ENCODE measurements at regions not wholly inside any gene's neighbourhood (a gene's known extent, or its start where the extent isn't known, plus 50 kb on each side); places are given as distances from the start of the nearest gene placed in this dataset.
"Not testable (repeated sequence)": the region's sequence is repeated elsewhere in the genome, so short reads cannot be mapped to it uniquely, and the experiment has no call there.

- DNase-seq; H3K27me3 ChIP-seq (replicated peaks; ENCODE audit: control insufficient read depth, insufficient read depth, low read length, poor library complexity, severe bottlenecking); H3K36me3 ChIP-seq (ENCODE audit: control insufficient read depth, insufficient read depth, low read length); H3K27ac ChIP-seq (ENCODE audit: insufficient read depth, low read length, poor library complexity, severe bottlenecking); H3K4me1 ChIP-seq (ENCODE audit: control insufficient read depth, insufficient read depth, low read length, poor library complexity, severe bottlenecking); H3K4me3 ChIP-seq (ENCODE audit: insufficient read depth, low read depth, low read length, poor library complexity, severe bottlenecking); H3K9me3 ChIP-seq (ENCODE audit: control insufficient read depth, low read length): not testable (repeated sequence)
Measured at GRCh38 chr15:20017581-20017980, 524.0 kb downstream of the GOLGA6L6 start.

GRCh38 chr15:20016941-20017340 lies 524.7 kb downstream of the GOLGA6L6 start:
- not testable (repeated sequence) for H3K36me3 ChIP-seq (ENCODE audit: control insufficient read depth, insufficient read depth, low read length); H3K9me3 ChIP-seq (ENCODE audit: control insufficient read depth, low read length); H3K27ac ChIP-seq (ENCODE audit: insufficient read depth, low read length, poor library complexity, severe bottlenecking); H3K4me1 ChIP-seq (ENCODE audit: control insufficient read depth, insufficient read depth, low read length, poor library complexity, severe bottlenecking); H3K4me3 ChIP-seq (ENCODE audit: insufficient read depth, low read depth, low read length, poor library complexity, severe bottlenecking); DNase-seq; H3K27me3 ChIP-seq (replicated peaks; ENCODE audit: control insufficient read depth, insufficient read depth, low read length, poor library complexity, severe bottlenecking)

- H3K9me3 ChIP-seq (ENCODE audit: control insufficient read depth, low read length); H3K27ac ChIP-seq (ENCODE audit: insufficient read depth, low read length, poor library complexity, severe bottlenecking); DNase-seq; H3K4me1 ChIP-seq (ENCODE audit: control insufficient read depth, insufficient read depth, low read length, poor library complexity, severe bottlenecking); H3K4me3 ChIP-seq (ENCODE audit: insufficient read depth, low read depth, low read length, poor library complexity, severe bottlenecking); H3K27me3 ChIP-seq (replicated peaks; ENCODE audit: control insufficient read depth, insufficient read depth, low read length, poor library complexity, severe bottlenecking); H3K36me3 ChIP-seq (ENCODE audit: control insufficient read depth, insufficient read depth, low read length): not testable (repeated sequence)
Measured at GRCh38 chr15:20012837-20013236, 528.8 kb downstream of the GOLGA6L6 start.

GRCh38 chr15:20010759-20011158 lies 530.8 kb downstream of the GOLGA6L6 start:
- not testable (repeated sequence) for H3K27ac ChIP-seq (ENCODE audit: insufficient read depth, low read length, poor library complexity, severe bottlenecking); H3K27me3 ChIP-seq (replicated peaks; ENCODE audit: control insufficient read depth, insufficient read depth, low read length, poor library complexity, severe bottlenecking); H3K36me3 ChIP-seq (ENCODE audit: control insufficient read depth, insufficient read depth, low read length); H3K4me1 ChIP-seq (ENCODE audit: control insufficient read depth, insufficient read depth, low read length, poor library complexity, severe bottlenecking); H3K9me3 ChIP-seq (ENCODE audit: control insufficient read depth, low read length); H3K4me3 ChIP-seq (ENCODE audit: insufficient read depth, low read depth, low read length, poor library complexity, severe bottlenecking); DNase-seq

- not testable (repeated sequence) for H3K9me3 ChIP-seq (ENCODE audit: control insufficient read depth, low read length); H3K4me1 ChIP-seq (ENCODE audit: control insufficient read depth, insufficient read depth, low read length, poor library complexity, severe bottlenecking); DNase-seq; H3K27ac ChIP-seq (ENCODE audit: insufficient read depth, low read length, poor library complexity, severe bottlenecking); H3K27me3 ChIP-seq (replicated peaks; ENCODE audit: control insufficient read depth, insufficient read depth, low read length, poor library complexity, severe bottlenecking); H3K36me3 ChIP-seq (ENCODE audit: control insufficient read depth, insufficient read depth, low read length); H3K4me3 ChIP-seq (ENCODE audit: insufficient read depth, low read depth, low read length, poor library complexity, severe bottlenecking)
Measured at GRCh38 chr15:20009619-20010018, 532.0 kb downstream of the GOLGA6L6 start.

GRCh38 chr15:20007338-20007737 lies 534.3 kb downstream of the GOLGA6L6 start:
- not testable (repeated sequence) for H3K4me3 ChIP-seq (ENCODE audit: insufficient read depth, low read depth, low read length, poor library complexity, severe bottlenecking); H3K36me3 ChIP-seq (ENCODE audit: control insufficient read depth, insufficient read depth, low read length); H3K4me1 ChIP-seq (ENCODE audit: control insufficient read depth, insufficient read depth, low read length, poor library complexity, severe bottlenecking); DNase-seq; H3K27me3 ChIP-seq (replicated peaks; ENCODE audit: control insufficient read depth, insufficient read depth, low read length, poor library complexity, severe bottlenecking); H3K27ac ChIP-seq (ENCODE audit: insufficient read depth, low read length, poor library complexity, severe bottlenecking); H3K9me3 ChIP-seq (ENCODE audit: control insufficient read depth, low read length)

- H3K4me1 ChIP-seq (ENCODE audit: control insufficient read depth, insufficient read depth, low read length, poor library complexity, severe bottlenecking); DNase-seq; H3K4me3 ChIP-seq (ENCODE audit: insufficient read depth, low read depth, low read length, poor library complexity, severe bottlenecking); H3K36me3 ChIP-seq (ENCODE audit: control insufficient read depth, insufficient read depth, low read length); H3K9me3 ChIP-seq (ENCODE audit: control insufficient read depth, low read length); H3K27me3 ChIP-seq (replicated peaks; ENCODE audit: control insufficient read depth, insufficient read depth, low read length, poor library complexity, severe bottlenecking); H3K27ac ChIP-seq (ENCODE audit: insufficient read depth, low read length, poor library complexity, severe bottlenecking): not testable (repeated sequence)
Measured at GRCh38 chr15:20003471-20003870, 538.1 kb downstream of the GOLGA6L6 start.

GRCh38 chr15:20002560-20002959 lies 539.0 kb downstream of the GOLGA6L6 start:
- DNase-seq; H3K4me1 ChIP-seq (ENCODE audit: control insufficient read depth, insufficient read depth, low read length, poor library complexity, severe bottlenecking); H3K36me3 ChIP-seq (ENCODE audit: control insufficient read depth, insufficient read depth, low read length); H3K27ac ChIP-seq (ENCODE audit: insufficient read depth, low read length, poor library complexity, severe bottlenecking); H3K27me3 ChIP-seq (replicated peaks; ENCODE audit: control insufficient read depth, insufficient read depth, low read length, poor library complexity, severe bottlenecking); H3K9me3 ChIP-seq (ENCODE audit: control insufficient read depth, low read length); H3K4me3 ChIP-seq (ENCODE audit: insufficient read depth, low read depth, low read length, poor library complexity, severe bottlenecking): not testable (repeated sequence)

- not testable (repeated sequence) for DNase-seq; H3K4me3 ChIP-seq (ENCODE audit: insufficient read depth, low read depth, low read length, poor library complexity, severe bottlenecking); H3K36me3 ChIP-seq (ENCODE audit: control insufficient read depth, insufficient read depth, low read length); H3K27ac ChIP-seq (ENCODE audit: insufficient read depth, low read length, poor library complexity, severe bottlenecking); H3K27me3 ChIP-seq (replicated peaks; ENCODE audit: control insufficient read depth, insufficient read depth, low read length, poor library complexity, severe bottlenecking); H3K4me1 ChIP-seq (ENCODE audit: control insufficient read depth, insufficient read depth, low read length, poor library complexity, severe bottlenecking); H3K9me3 ChIP-seq (ENCODE audit: control insufficient read depth, low read length)
Measured at GRCh38 chr15:19996574-19997194, 544.9 kb downstream of the GOLGA6L6 start.

GRCh38 chr15:19995296-19995695 lies 546.3 kb downstream of the GOLGA6L6 start:
- not testable (repeated sequence) for H3K27me3 ChIP-seq (replicated peaks; ENCODE audit: control insufficient read depth, insufficient read depth, low read length, poor library complexity, severe bottlenecking); H3K27ac ChIP-seq (ENCODE audit: insufficient read depth, low read length, poor library complexity, severe bottlenecking); H3K4me1 ChIP-seq (ENCODE audit: control insufficient read depth, insufficient read depth, low read length, poor library complexity, severe bottlenecking); H3K4me3 ChIP-seq (ENCODE audit: insufficient read depth, low read depth, low read length, poor library complexity, severe bottlenecking); DNase-seq; H3K9me3 ChIP-seq (ENCODE audit: control insufficient read depth, low read length); H3K36me3 ChIP-seq (ENCODE audit: control insufficient read depth, insufficient read depth, low read length)

GRCh38 chr15:19992428-19992827 lies 549.2 kb downstream of the GOLGA6L6 start:
- no peak overlapping the region for H3K4me3 ChIP-seq (ENCODE audit: insufficient read depth, low read depth, low read length, poor library complexity, severe bottlenecking)
- no peak for DNase-seq
- no peaks in the 10 kb centered on the region for H3K9me3 ChIP-seq (ENCODE audit: control insufficient read depth, low read length)
- no peaks in the 10 kb centered on the region for H3K27me3 ChIP-seq (replicated peaks; ENCODE audit: control insufficient read depth, insufficient read depth, low read length, poor library complexity, severe bottlenecking)
- H3K36me3 ChIP-seq (ENCODE audit: control insufficient read depth, insufficient read depth, low read length): no peaks in the 10 kb centered on the region
- no peaks in the 10 kb centered on the region for H3K4me1 ChIP-seq (ENCODE audit: control insufficient read depth, insufficient read depth, low read length, poor library complexity, severe bottlenecking)
- H3K27ac ChIP-seq (ENCODE audit: insufficient read depth, low read length, poor library complexity, severe bottlenecking): no peak overlapping the region

Data from effector memory CD4-positive, alpha-beta T cell (primary cell).